HG02970 (cell line): ENCODE measurements at regions not wholly inside any gene's neighbourhood (a gene's known extent, or its start where the extent isn't known, plus 50 kb on each side); places are given as distances from the start of the nearest gene placed in this dataset.

ENCODE experiments used
- ATAC-seq: cut with Tn5 transposase; IDR thresholded peaks from one replicate; pipeline ENCODE4 v1.9.1; 2021; ENCODE audit warnings: mild to moderate bottlenecking, moderate library complexity, moderate number of reproducible peaks; ENCODE audit not compliant: unreplicated experiment, low FRiP score

GRCh38 chr6:3996349-3996748, 82.6 kb downstream of the FAM217A start:
- ATAC-seq: no peak

- no peak for ATAC-seq
Measured at GRCh38 chr6:3997177-3997770, 81.7 kb downstream of the FAM217A start.

DNA sequence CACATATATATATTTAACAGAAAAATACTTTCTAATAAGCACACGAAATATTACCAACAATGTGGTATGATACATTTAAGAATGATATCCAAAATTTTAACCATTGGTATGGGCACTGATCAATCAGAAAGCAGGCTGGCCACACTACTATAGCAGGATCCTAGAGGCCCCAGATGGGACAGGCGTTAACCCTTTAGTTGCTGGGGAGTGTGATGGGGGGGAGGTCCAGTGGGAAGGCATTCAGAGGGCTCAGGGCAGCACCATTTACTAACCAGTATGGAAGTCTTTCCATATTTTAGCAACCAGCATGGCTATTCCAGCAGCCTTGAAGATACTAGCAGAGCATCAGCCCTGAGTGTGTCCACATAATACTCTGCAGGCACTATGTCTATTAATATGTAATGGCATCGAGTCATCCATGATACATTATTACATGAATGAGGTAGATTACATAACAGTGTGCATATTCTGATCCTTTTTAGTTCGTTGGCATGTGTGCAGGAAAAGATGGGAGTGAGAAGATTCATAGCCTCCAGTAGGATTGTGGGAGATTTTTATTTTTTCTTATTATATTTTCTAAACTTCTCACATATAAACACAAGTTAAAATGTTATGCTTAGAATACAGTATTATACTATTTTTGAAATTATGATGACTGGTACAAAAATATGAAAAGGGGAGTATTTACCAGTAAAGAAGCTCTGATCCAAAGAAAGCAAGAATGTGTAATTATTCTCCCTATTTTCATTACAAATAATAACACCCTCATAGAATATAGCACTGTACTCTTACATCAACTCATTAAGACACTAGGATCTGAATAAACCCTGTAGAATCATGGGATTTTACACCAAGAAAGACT, 78.9 kb downstream of the FAM217A start:
- no peak for ATAC-seq

DNA sequence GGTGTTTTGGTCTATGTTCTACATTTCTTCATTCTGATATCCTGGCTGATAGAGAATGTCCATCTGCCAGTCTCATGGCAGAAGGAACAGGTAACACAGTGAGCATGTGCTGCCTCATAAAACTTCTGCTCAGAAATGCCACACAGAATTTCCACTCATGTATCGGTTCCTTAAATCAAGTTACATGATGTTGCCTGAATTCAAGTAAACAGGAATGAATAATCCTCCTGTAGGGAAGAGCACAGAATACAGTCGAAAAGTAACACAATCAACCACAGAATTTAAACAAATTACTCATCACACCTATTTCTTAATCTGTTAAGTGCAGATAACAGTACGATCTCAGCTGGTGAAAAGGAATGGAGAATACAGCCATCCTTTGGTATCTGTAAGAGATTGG, 74.7 kb downstream of the FAM217A start:
- no peak for ATAC-seq

DNA sequence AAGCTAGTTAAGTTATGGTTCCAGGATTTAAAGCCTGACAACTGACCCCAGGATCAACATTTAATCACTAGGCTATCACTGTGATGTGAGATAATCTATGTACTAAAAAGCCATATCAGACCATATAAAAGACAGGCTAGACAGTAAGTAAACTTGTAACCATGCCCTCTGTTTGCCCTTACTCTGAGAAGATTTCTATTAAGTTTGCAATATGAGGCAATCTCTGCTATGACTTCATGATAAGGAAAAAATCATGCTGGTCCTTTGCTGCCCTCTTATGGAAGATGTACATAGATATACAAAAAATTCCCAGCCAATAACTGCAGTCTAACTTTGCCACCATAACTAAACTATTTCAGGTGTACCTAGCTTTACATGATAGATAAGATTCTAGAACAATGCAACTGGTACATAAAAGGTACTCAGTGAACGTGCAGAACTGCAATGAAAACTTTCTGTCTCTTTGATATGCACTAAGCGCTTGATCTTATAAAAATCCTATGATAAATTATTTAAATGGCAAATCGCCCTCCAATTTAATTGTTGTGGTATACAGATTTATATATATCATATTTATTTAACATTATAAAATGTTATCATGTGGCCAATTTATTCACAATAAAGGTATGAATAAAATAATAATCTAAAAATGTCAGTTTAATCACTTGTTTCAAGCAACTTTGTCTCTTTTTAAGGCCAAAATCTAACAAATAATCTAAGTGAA, 70.5 kb downstream of the FAM217A start:
- ATAC-seq: no peak

- no peak for ATAC-seq
Measured at GRCh38 chr6:4009486-4009885, 69.5 kb downstream of the FAM217A start.

- ATAC-seq: no peak
Measured at GRCh38 chr6:4010048-4010447, 68.9 kb downstream of the FAM217A start.

- ATAC-seq: no peak
Measured at GRCh38 chr6:4010689-4011090, 68.2 kb downstream of the FAM217A start.

GRCh38 chr6:4012826-4013225, 66.1 kb downstream of the FAM217A start:
- no peak for ATAC-seq

DNA sequence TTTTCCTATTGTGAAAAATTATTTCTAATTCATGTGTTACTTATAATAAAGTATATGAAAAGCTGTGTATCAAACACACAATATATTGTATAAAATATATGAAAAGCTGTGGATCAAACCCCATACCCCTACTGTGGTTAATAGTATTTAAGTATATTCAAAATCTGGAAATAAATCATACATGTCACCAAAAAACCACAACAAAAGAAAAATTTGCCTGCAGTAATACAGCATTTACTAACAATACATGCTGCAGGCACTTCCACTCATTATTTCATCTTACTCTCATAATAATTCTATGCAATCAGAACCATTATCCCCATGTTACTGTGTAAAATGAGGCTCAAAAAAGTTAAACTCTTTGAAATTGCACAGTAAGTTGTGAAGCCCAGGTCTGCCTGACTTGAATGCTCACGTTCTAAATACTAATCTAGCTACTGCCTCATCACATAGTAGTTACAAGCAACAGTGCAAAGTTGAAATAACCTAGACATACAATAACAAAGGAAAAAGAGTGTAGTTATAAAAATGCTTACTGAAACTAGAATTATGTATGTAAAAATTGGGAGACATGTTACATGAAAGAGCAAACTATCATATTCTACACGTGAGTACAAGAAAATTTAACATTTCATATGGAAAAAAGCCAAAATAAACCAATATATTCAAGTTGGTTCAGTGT, 61.7 kb downstream of the FAM217A start:
- no peak for ATAC-seq

DNA sequence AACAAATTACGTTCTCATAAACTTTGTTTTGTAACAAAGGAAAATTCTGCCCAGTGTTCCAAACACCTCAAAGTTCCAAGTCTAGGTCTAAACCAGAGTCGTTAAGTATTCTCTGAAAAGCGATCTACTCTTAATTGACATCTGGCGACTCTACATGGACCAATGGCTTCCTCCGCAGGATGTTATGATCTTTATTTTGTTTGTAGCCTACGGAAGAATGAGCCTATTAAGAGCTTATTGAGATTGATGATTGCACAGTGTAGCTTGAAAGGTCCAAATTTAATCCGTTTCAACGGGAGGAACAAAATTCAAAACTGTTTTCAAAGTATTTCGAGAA, 61.1 kb downstream of the FAM217A start:
- peak; percentile 8 for ATAC-seq

DNA sequence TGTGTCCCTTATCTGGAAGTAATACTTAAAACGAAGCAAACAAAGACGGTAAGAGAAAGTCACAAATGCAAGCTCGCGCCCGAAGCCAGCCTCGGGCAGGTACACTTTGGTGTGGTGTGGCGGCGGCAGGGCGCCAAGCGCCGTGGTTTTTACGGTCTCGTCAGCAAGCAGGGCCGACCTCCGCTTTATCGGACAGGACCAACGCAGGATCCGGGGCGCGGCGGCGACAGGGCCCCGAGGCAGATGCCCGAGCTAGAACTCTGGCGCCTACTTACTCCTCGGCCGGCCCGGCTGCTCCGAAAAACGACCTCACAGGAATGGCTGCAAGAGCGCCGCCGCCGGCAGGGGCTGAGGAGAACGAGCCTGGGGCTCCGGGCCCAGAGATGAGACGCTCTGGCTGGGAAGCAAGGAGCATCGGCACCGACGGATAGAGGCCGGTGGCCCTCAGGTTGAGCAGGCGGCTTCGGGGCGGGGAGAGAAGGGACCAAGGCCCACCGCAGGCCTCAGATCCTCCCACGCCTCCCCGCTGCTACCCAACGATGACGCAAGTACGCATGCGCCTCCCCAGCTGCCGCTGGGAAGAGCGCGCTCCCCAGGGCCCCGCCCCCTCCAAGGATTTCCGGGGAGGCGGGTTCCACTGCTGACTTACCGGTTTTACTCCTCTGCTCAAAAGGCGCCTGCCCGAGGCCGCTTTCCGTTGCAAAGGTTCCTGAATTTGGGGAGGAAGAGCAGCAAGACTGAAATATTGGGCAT, 60.6 kb downstream of the FAM217A start:
- ATAC-seq: peak; percentile 66
